GM12891 (cell line): ENCODE measurements at regions not wholly inside any gene's neighbourhood (a gene's known extent, or its start where the extent isn't known, plus 50 kb on each side); places are given as distances from the start of the nearest gene placed in this dataset.

ENCODE experiments used
- PAX5 ChIP-seq: IDR thresholded peaks from 2 replicates; pipeline ENCODE4 v1.6.1; 2011; ENCODE audit warnings: low read length, moderate library complexity, mild to moderate bottlenecking; ENCODE audit not compliant: insufficient read depth, severe bottlenecking
- POLR2A ChIP-seq: IDR thresholded peaks from 2 replicates; pipeline ENCODE4 v1.6.1; 2011; ENCODE audit warnings: low read depth, low read length, control low read depth
- POLR2AphosphoS5 ChIP-seq: IDR thresholded peaks from 2 replicates; pipeline ENCODE4 v1.6.1; 2011; ENCODE audit warnings: low read depth, low read length, control low read depth
- POU2F2 ChIP-seq: IDR thresholded peaks from 2 replicates; pipeline ENCODE4 v1.6.1; 2011; ENCODE audit warnings: low read depth, mild to moderate bottlenecking, control low read depth, low read length, moderate library complexity
- SPI1 ChIP-seq: IDR thresholded peaks from 2 replicates; pipeline ENCODE4 v1.6.1; 2011; ENCODE audit warnings: low read depth, low read length, control low read depth
- TAF1 ChIP-seq: IDR thresholded peaks from 2 replicates; pipeline ENCODE4 v1.6.1; 2011; ENCODE audit warnings: low read depth, low read length, control low read depth

DNA sequence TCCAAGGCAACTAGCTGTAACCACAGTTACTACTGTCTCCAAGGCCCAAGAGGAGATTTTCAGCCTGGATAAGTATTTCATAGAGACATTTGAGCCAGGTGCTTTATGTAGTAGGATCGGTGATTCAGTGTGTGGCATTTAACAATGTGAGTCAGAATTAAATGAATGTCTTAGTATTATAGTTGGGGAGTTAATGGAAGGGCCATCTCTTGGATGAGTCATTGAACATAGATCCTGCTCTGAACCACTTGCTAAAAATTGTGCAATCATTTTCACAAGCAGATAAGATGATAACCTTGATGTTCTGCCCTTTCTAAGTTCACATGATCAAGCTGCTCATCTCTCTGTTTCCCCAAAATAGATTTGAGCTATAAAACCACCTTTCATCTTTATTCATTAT, 668.9 kb upstream of the CITED2 start:
- no peak for TF ChIP-seq POLR2AphosphoS5
- no peak for TF ChIP-seq TAF1
- no peak for TF ChIP-seq POLR2A
- TF ChIP-seq PAX5 = no peak
- no peak for TF ChIP-seq SPI1
- TF ChIP-seq POU2F2 = no peak
